ENCODE measurements at regions not wholly inside any gene's neighbourhood (a gene's known extent, or its start where the extent isn't known, plus 50 kb on each side); places are given as distances from the start of the nearest gene placed in this dataset.
"Not testable (repeated sequence)": the region's sequence is repeated elsewhere in the genome, so short reads cannot be mapped to it uniquely, and the experiment has no call there.

- H3K4me3 Mint-ChIP-seq (ENCODE audit: low read depth) = no peak overlapping the region
- no peaks in the 10 kb centered on the region for H3K4me1 Mint-ChIP-seq (ENCODE audit: low read depth)
- no peak overlapping the region for H3K27ac Mint-ChIP-seq
- H3K9me3 Mint-ChIP-seq (ENCODE audit: low read depth) = no peaks in the 10 kb centered on the region
- H3K27me3 Mint-ChIP-seq = no peaks in the 10 kb centered on the region
- no peaks in the 10 kb centered on the region for H3K36me3 Mint-ChIP-seq (ENCODE audit: insufficient read depth)
- DNase-seq (ENCODE audit: low spot score, unreplicated experiment) = no peak
- no peak for TF ChIP-seq CTCF (IDR thresholded peaks at IDR 0.05; ENCODE audit: unreplicated experiment)
These were observed 269.8 kb downstream of the OLFM4 start for GRCh38 chr13:53298396-53298795.

DNA sequence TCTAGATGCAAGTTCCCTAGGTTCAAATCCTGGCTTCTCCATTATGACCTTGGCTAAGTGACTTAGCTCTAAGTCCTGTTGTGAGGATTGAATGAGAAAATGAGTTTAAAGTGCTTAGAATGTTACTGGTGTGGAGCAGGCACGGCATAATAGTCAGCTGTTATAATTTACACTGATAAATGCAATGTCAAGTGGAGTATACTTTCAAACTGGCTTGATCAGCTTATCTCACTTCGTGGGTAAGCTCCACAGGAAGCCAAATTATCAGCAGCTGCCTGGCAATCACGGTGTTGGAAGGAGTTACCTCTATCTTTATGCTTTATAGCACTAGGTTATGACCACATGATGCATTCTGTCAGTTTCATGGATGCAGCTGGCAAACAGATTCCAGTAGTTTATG is 272.8 kb downstream of the OLFM4 start:
- no peaks in the 10 kb centered on the region for H3K36me3 Mint-ChIP-seq (ENCODE audit: insufficient read depth)
- no peaks in the 10 kb centered on the region for H3K9me3 Mint-ChIP-seq (ENCODE audit: low read depth)
- DNase-seq (ENCODE audit: low spot score, unreplicated experiment) = no peak
- no peak overlapping the region for H3K27ac Mint-ChIP-seq
- H3K4me1 Mint-ChIP-seq (ENCODE audit: low read depth) = no peaks in the 10 kb centered on the region
- no peaks in the 10 kb centered on the region for H3K27me3 Mint-ChIP-seq
- no peak overlapping the region for H3K4me3 Mint-ChIP-seq (ENCODE audit: low read depth)
- no peak for TF ChIP-seq CTCF (IDR thresholded peaks at IDR 0.05; ENCODE audit: unreplicated experiment)

DNA sequence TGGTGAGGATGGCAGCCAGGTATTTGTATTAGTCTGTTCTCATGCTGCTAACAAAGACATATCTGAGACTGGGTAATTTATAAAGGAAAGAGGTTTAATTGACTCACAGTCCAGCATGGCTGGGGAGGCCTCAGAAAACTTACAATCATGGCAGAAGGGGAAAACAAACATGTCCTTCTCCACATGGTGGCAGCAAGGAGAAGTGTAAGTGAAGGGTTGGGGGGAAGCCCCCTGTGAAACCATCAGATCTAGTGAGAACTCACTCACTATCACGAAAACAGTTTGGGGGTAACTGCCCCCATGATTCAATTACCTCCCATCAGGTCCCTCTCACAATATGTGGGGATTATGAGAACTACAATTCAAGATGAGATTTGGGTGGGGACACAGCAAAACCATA is 276.8 kb downstream of the OLFM4 start:
- H3K27me3 Mint-ChIP-seq; H3K9me3 Mint-ChIP-seq (ENCODE audit: low read depth); DNase-seq (ENCODE audit: low spot score, unreplicated experiment); H3K4me1 Mint-ChIP-seq (ENCODE audit: low read depth); H3K4me3 Mint-ChIP-seq (ENCODE audit: low read depth); H3K36me3 Mint-ChIP-seq (ENCODE audit: insufficient read depth); H3K27ac Mint-ChIP-seq: not testable (repeated sequence)

GRCh38 chr13:53310786-53311185 is 282.2 kb downstream of the OLFM4 start:
- H3K4me3 Mint-ChIP-seq (ENCODE audit: low read depth) = no peak overlapping the region
- peaks cover 2% of the 10 kb centered on the region for H3K27me3 Mint-ChIP-seq
- no peak overlapping the region for H3K27ac Mint-ChIP-seq
- no peaks in the 10 kb centered on the region for H3K36me3 Mint-ChIP-seq (ENCODE audit: insufficient read depth)
- no peaks in the 10 kb centered on the region for H3K4me1 Mint-ChIP-seq (ENCODE audit: low read depth)
- no peaks in the 10 kb centered on the region for H3K9me3 Mint-ChIP-seq (ENCODE audit: low read depth)
- DNase-seq (ENCODE audit: low spot score, unreplicated experiment) = no peak
- TF ChIP-seq CTCF (IDR thresholded peaks at IDR 0.05; ENCODE audit: unreplicated experiment) = no peak

DNA sequence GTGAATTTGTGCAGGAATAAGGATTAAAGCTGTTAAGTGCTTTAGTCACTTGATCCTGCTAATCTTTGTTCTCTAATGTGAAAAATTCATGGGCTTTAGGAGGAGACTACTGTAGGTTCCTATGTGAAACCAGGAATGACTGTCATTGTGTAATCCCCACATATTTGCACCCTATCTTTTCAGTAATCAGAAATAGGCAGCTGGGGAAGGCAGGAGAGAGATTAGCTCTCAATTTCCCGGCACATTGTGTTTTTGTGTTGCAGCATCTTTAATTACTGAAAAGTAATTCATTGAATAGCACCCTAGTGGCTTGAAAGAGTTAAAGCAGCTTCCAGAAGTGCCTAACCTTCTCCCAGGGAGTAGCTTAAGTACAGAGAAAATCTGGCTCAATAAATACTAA is 282.9 kb downstream of the OLFM4 start:
- H3K9me3 Mint-ChIP-seq (ENCODE audit: low read depth) = no peaks in the 10 kb centered on the region

More for the DNA sequence above, 282.9 kb downstream of the OLFM4 start:
- Mint-ChIP-seq H3K27ac (no peak overlapping the region), H3K4me3 (ENCODE audit: low read depth) (no peak overlapping the region), H3K27me3 (peaks cover 2% of the 10 kb centered on the region), H3K36me3 (ENCODE audit: insufficient read depth) (no peaks in the 10 kb centered on the region), H3K4me1 (ENCODE audit: low read depth) (no peaks in the 10 kb centered on the region)
- TF ChIP-seq CTCF (IDR thresholded peaks at IDR 0.05; ENCODE audit: unreplicated experiment) = peak; percentile 31
- no peak for DNase-seq (ENCODE audit: low spot score, unreplicated experiment)
